Activated CD8-positive, alpha-beta T cell treated with anti-CD3 and anti-CD28 coated beads, Interleukin-2, amount 10 ng/mL, durations not matched to agents 7 days and 5 days (primary cell): ENCODE measurements at regions not wholly inside any gene's neighbourhood (a gene's known extent, or its start where the extent isn't known, plus 50 kb on each side); places are given as distances from the start of the nearest gene placed in this dataset.

ENCODE experiments used
- ATAC-seq: fragments of 150-1000 bp; cut with Tn5 transposase; one replicate; pipeline ENCODE4 v1.10.0; 2021; ENCODE audit warnings: moderate library complexity
- CTCF ChIA-PET: fragments of 350-600 bp; sonication (Branson Sonifier 250); formaldehyde crosslinking; loops from one replicate; lab custom pipeline; 2021; ENCODE audit warnings: antibody characterized with exemption; lab: Charles Lee
- POLR2A ChIA-PET: fragments of 350-600 bp; sonication (Branson Sonifier 250); formaldehyde crosslinking; loops from one replicate; lab custom pipeline; 2021; ENCODE audit warnings: antibody characterized with exemption; lab: Charles Lee
- DNase-seq: peaks from one replicate; pipeline ENCODE4 v3.0.0-alpha.2; 2020
- H3K27ac Mint-ChIP-seq: one replicate; pipeline ENCODE4 v1.8.0; 2021; ENCODE audit warnings: mild to moderate bottlenecking, mixed read lengths
- H3K27me3 Mint-ChIP-seq: one replicate; pipeline ENCODE4 v1.8.0; 2021; ENCODE audit warnings: low read depth, mixed read lengths
- H3K36me3 Mint-ChIP-seq: one replicate; pipeline ENCODE4 v1.8.0; 2021; ENCODE audit warnings: low read depth, mixed read lengths
- H3K4me1 Mint-ChIP-seq: one replicate; pipeline ENCODE4 v1.8.0; 2021; ENCODE audit warnings: low read depth, mixed read lengths
- H3K4me3 Mint-ChIP-seq: one replicate; pipeline ENCODE4 v1.8.0; 2021; ENCODE audit warnings: mild to moderate bottlenecking, mixed read lengths
- H3K9me3 Mint-ChIP-seq: one replicate; pipeline ENCODE4 v1.8.0; 2022; ENCODE audit warnings: mixed read lengths; ENCODE audit not compliant: insufficient read depth

GRCh38 chrX:138939038-138939437, 227.5 kb upstream of the FGF13 start:
- no peak for ATAC-seq
- ChIA-PET CTCF (no interaction called here), POLR2A (no interaction called here)
- no peaks in the 10 kb centered on the region for H3K36me3 Mint-ChIP-seq
- no peak overlapping the region for H3K27ac Mint-ChIP-seq
- no peaks in the 10 kb centered on the region for H3K9me3 Mint-ChIP-seq
- no peaks in the 10 kb centered on the region for H3K4me1 Mint-ChIP-seq
- H3K4me3 Mint-ChIP-seq: no peak overlapping the region
- no peak for DNase-seq
- H3K27me3 Mint-ChIP-seq: no peaks in the 10 kb centered on the region

DNA sequence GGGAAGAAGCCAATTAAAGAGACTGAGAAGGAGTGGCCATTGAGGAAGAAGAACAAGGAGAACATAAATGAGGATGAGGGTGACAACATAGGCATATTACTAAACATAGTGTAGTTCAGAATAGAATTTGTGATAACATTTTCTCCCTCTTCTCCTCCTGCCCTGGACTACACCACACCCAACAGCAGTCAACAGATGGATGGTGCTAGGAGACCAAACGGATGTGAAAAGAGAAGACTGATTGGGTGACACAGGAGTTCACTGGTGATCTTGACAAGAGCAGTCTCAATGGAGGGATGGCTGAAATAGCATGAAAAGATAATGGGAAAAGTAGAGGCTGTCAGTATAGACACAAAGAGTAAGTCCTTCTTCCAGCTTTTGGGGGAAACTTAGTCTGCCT, 226.5 kb upstream of the FGF13 start:
- Mint-ChIP-seq H3K27ac (no peak overlapping the region), H3K9me3 (no peaks in the 10 kb centered on the region), H3K27me3 (no peaks in the 10 kb centered on the region), H3K4me1 (no peaks in the 10 kb centered on the region), H3K4me3 (no peak overlapping the region), H3K36me3 (no peaks in the 10 kb centered on the region)
- ChIA-PET CTCF (no interaction called here), POLR2A (no interaction called here)
- no peak for DNase-seq
- no peak for ATAC-seq

DNA sequence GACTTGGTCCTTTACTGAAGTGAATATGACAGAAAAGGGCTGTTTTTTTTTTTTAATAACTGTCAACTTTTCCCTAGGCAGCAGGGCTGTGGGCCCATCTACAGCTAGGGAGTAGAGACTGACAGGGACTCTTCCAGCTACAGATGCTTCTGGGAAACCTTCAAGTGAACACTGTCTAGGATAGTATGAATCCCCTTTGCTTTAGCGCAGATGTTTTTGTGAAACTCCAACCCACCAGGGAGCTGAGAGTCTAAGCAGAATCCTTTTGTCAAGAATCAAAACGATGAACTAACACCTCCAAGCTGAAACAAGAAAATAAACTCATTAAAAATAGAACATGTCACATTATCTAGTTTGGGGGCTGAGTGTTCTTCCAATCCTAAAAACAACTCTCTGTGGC, 219.7 kb upstream of the FGF13 start:
- H3K36me3 Mint-ChIP-seq: no peaks in the 10 kb centered on the region
- no peak for ATAC-seq
- H3K4me1 Mint-ChIP-seq: no peaks in the 10 kb centered on the region
- no peaks in the 10 kb centered on the region for H3K9me3 Mint-ChIP-seq
- H3K4me3 Mint-ChIP-seq: no peak overlapping the region
- ChIA-PET CTCF (no interaction called here), POLR2A (no interaction called here)
- H3K27me3 Mint-ChIP-seq: no peaks in the 10 kb centered on the region
- DNase-seq: no peak
- H3K27ac Mint-ChIP-seq: no peak overlapping the region

DNA sequence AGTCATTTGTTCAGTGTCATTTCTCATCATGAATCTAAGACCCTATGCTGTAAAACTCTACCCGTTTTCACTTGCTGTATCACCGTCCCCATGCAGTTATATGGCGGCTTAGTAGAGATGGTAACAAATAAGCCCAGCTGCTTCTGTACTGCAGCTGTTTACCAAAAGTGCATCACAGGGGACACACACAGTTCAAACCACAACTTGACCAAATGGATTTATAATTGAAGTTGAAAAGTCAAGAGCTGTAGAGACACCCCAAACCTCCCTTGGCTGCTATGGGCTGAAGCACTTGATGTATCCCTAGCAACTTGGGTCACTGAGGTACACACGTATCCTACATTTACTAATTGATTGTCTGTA, 219.0 kb upstream of the FGF13 start:
- Mint-ChIP-seq H3K4me3 (no peak overlapping the region), H3K9me3 (no peaks in the 10 kb centered on the region), H3K4me1 (no peaks in the 10 kb centered on the region), H3K27me3 (no peaks in the 10 kb centered on the region), H3K36me3 (no peaks in the 10 kb centered on the region), H3K27ac (no peak overlapping the region)
- CTCF ChIA-PET: no interaction called here
- POLR2A ChIA-PET: no interaction called here
- DNase-seq (no peak), ATAC-seq (no peak)

GRCh38 chrX:138929926-138930582, 218.5 kb upstream of the FGF13 start:
- ChIA-PET CTCF (no interaction called here), POLR2A (no interaction called here)
- H3K27me3 Mint-ChIP-seq: no peaks in the 10 kb centered on the region
- H3K4me1 Mint-ChIP-seq: no peaks in the 10 kb centered on the region
- no peak for ATAC-seq
- no peaks in the 10 kb centered on the region for H3K9me3 Mint-ChIP-seq
- H3K36me3 Mint-ChIP-seq: no peaks in the 10 kb centered on the region
- no peak for DNase-seq
- H3K27ac Mint-ChIP-seq: no peak overlapping the region
- no peak overlapping the region for H3K4me3 Mint-ChIP-seq

DNA sequence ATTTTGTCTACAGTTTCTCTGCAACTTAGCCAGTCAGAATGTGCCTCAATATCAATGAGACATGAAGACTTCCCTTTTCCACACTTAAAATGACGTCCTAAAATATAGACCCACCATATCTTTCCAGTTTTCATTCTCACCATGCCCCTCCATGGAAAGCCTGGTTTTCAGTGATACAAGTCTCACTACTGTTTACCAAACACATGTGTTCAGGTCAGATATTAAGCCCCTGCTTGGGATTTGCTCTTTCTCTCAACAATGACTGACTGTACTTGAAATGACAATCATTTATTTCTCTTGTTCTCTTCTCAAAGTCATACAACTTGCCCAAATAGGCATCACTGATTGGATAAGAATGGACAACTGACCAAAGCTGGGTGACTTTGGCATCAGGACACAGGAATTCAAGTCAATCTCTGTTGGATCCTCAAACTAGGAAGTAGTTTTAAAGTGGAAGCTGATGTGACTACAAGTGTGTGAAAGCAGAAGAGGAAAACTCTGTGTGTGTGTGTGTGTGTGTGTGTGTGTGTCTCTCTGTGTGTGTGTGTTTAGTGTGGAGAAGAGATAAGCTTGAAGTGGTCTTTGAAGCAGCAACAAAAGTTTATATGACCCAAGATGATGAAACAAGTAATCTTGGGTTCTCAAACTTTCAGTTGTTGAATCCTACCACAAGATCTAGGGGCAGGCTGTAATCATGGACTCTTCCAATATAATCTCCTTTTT, 217.4 kb upstream of the FGF13 start:
- POLR2A ChIA-PET: no interaction called here
- CTCF ChIA-PET: no interaction called here

DNA sequence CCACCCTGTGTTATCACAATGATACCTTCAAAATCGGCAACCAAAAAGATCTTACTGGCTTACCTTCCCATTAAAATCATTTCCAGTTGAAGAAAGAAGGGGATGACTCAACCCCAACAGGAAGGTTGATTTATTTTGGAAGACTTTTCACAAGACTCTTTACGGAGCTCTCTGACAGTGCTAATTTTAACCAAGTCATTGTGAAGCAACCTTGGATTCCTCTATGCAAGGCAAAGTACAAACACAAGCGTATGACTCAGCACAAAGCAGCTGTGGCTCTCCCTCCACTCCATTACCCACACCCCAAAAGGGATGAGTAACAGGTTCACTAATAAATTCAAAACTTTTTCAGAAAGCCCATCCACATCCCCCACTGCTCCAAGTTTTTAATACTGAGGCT, 213.8 kb upstream of the FGF13 start:
- Mint-ChIP-seq H3K4me1 (no peaks in the 10 kb centered on the region), H3K4me3 (no peak overlapping the region), H3K27ac (no peak overlapping the region), H3K27me3 (no peaks in the 10 kb centered on the region), H3K9me3 (no peaks in the 10 kb centered on the region), H3K36me3 (no peaks in the 10 kb centered on the region)
- DNase-seq: no peak
- ATAC-seq: no peak
- CTCF ChIA-PET: no interaction called here
- POLR2A ChIA-PET: no interaction called here

More for the DNA sequence above, 217.4 kb upstream of the FGF13 start:
- H3K27ac Mint-ChIP-seq: no peak overlapping the region
- no peaks in the 10 kb centered on the region for H3K4me1 Mint-ChIP-seq
- DNase-seq (no peak), ATAC-seq (no peak)
- H3K4me3 Mint-ChIP-seq: no peak overlapping the region
- H3K36me3 Mint-ChIP-seq: no peaks in the 10 kb centered on the region
- no peaks in the 10 kb centered on the region for H3K27me3 Mint-ChIP-seq
- no peaks in the 10 kb centered on the region for H3K9me3 Mint-ChIP-seq

DNA sequence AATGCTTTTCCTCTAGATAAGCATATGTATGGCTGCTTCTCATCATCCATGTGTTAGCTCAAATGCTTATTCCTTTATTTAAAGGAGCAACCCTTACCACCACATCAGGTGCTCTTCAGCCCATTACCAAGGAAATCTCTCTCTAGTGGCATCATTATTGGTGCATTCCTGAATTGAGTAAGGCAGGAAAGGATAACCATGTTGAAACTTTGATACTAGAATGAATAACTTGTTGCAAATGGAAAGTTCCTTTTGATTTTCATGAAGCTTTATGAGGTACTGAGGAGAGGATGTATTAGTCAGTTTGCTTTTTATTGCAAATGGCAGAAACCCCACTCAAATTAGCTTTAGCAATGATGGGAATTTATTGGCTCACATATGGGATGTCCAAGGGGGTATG, 212.3 kb upstream of the FGF13 start:
- Mint-ChIP-seq H3K36me3 (no peaks in the 10 kb centered on the region), H3K9me3 (no peaks in the 10 kb centered on the region), H3K27me3 (no peaks in the 10 kb centered on the region), H3K27ac (no peak overlapping the region), H3K4me1 (no peaks in the 10 kb centered on the region), H3K4me3 (no peak overlapping the region)
- CTCF ChIA-PET: no interaction called here
- POLR2A ChIA-PET: no interaction called here
- ATAC-seq: no peak
- no peak for DNase-seq

GRCh38 chrX:138921031-138921430, 209.5 kb upstream of the FGF13 start:
- Mint-ChIP-seq H3K4me3 (no peak overlapping the region), H3K27ac (no peak overlapping the region), H3K4me1 (no peaks in the 10 kb centered on the region), H3K36me3 (no peaks in the 10 kb centered on the region), H3K27me3 (no peaks in the 10 kb centered on the region), H3K9me3 (no peaks in the 10 kb centered on the region)
- ChIA-PET CTCF (no interaction called here), POLR2A (no interaction called here)
- DNase-seq (no peak), ATAC-seq (no peak)

GRCh38 chrX:138917781-138918180, 206.3 kb upstream of the FGF13 start:
- no peak overlapping the region for H3K27ac Mint-ChIP-seq
- H3K4me3 Mint-ChIP-seq: no peak overlapping the region
- no peaks in the 10 kb centered on the region for H3K27me3 Mint-ChIP-seq
- no peaks in the 10 kb centered on the region for H3K4me1 Mint-ChIP-seq
- ChIA-PET CTCF (no interaction called here), POLR2A (no interaction called here)
- no peaks in the 10 kb centered on the region for H3K9me3 Mint-ChIP-seq
- no peaks in the 10 kb centered on the region for H3K36me3 Mint-ChIP-seq
- ATAC-seq (no peak), DNase-seq (no peak)

- no peak overlapping the region for H3K27ac Mint-ChIP-seq
- H3K4me3 Mint-ChIP-seq: no peak overlapping the region
- ChIA-PET POLR2A (no interaction called here), CTCF (no interaction called here)
- DNase-seq (no peak), ATAC-seq (no peak)
- no peaks in the 10 kb centered on the region for H3K9me3 Mint-ChIP-seq
- no peaks in the 10 kb centered on the region for H3K36me3 Mint-ChIP-seq
- H3K4me1 Mint-ChIP-seq: no peaks in the 10 kb centered on the region
- H3K27me3 Mint-ChIP-seq: no peaks in the 10 kb centered on the region
Measured at GRCh38 chrX:138914767-138915166, 203.2 kb upstream of the FGF13 start.

GRCh38 chrX:138908577-138908976, 197.1 kb upstream of the FGF13 start:
- ATAC-seq: no peak
- ChIA-PET POLR2A (no interaction called here), CTCF (no interaction called here)
- H3K36me3 Mint-ChIP-seq: no peaks in the 10 kb centered on the region
- no peak for DNase-seq
- H3K27me3 Mint-ChIP-seq: no peaks in the 10 kb centered on the region
- no peaks in the 10 kb centered on the region for H3K4me1 Mint-ChIP-seq
- H3K9me3 Mint-ChIP-seq: no peaks in the 10 kb centered on the region
- no peak overlapping the region for H3K27ac Mint-ChIP-seq
- no peak overlapping the region for H3K4me3 Mint-ChIP-seq
